GM12878 (cell line): ENCODE measurements at regions not wholly inside any gene's neighbourhood (a gene's known extent, or its start where the extent isn't known, plus 50 kb on each side); places are given as distances from the start of the nearest gene placed in this dataset.

Experiments
- ATAC-seq: fragments of 200-7000 bp; cut with Tn5 transposase; 3 replicates; pipeline ENCODE4 v1.9.1; 2020; ENCODE audit warnings: mild to moderate bottlenecking, moderate library complexity
- BruUV-seq: library from RNA; stranded (reverse); fragments of 400-500 nt; replicated peaks from 2 replicates; lab custom pipeline; 2021; lab: Mats Ljungman, UMichigan
- CTCF ChIA-PET: fragments of 300-600 bp; sonication (Branson Sonifier 250); formaldehyde crosslinking; extraction: SDS; loops from one replicate; lab custom pipeline; 2021; ENCODE audit warnings: inconsistent platforms; lab: Yijun Ruan, JAX
- POLR2A ChIA-PET: fragments of 350-600 bp; formaldehyde crosslinking; extraction: SDS; loops from one replicate; lab custom pipeline; 2021; ENCODE audit warnings: inconsistent platforms; lab: Charles Lee
- RAD21 ChIA-PET: fragments of 300-600 bp; sonication (Branson Sonifier 250); formaldehyde crosslinking; loops from one replicate; lab custom pipeline; 2023; ENCODE audit warnings: antibody characterized with exemption; ENCODE audit not compliant: unreplicated experiment; lab: Charles Lee
- SMC1A ChIA-PET: fragments of 300-600 bp; sonication (Branson Sonifier 250); formaldehyde crosslinking; loops from one replicate; lab custom pipeline; 2023; ENCODE audit not compliant: unreplicated experiment, uncharacterized antibody; lab: Charles Lee
- DNase-seq: peaks from one replicate; pipeline ENCODE4 v3.0.0-alpha.2; 2011; ENCODE audit warnings: low read depth, low spot score
- FAIRE-seq: peaks from 3 replicates; lab custom pipeline; 2011; peaks lifted over from hg19 to GRCh38; lab: Jason Lieb, UNC
- H2AFZ ChIP-seq: 2 replicates; pipeline ENCODE4 v1.6.0; 2011; ENCODE audit warnings: low read depth, low read length, control low read depth; ENCODE audit not compliant: control insufficient read depth
- H3K27ac ChIP-seq: 2 replicates; pipeline ENCODE4 v1.5.1; 2011; ENCODE audit warnings: control low read depth; ENCODE audit not compliant: control insufficient read depth, insufficient read depth
- H3K27me3 ChIP-seq, 2 experiments: replicated peaks in 1 of 2; 2 replicates each; pipeline versions ENCODE4 v1.6.0 to v1.6.1; 2011; ENCODE audit warnings: low read length in 1 of 2; ENCODE audit not compliant: control insufficient read depth in 2 of 2, insufficient read depth in 2 of 2
- H3K36me3 ChIP-seq, 2 experiments: 2 replicates each; pipeline ENCODE4 v1.5.1; 2011; ENCODE audit warnings: low read length in 1 of 2; ENCODE audit not compliant: control insufficient read depth in 2 of 2, insufficient read depth in 2 of 2
- H3K4me1 ChIP-seq: 2 replicates; pipeline ENCODE4 v1.6.1; 2011; ENCODE audit warnings: mild to moderate bottlenecking, low read length, moderate library complexity, mixed read lengths; ENCODE audit not compliant: control insufficient read depth, insufficient read depth
- H3K4me2 ChIP-seq: 2 replicates; pipeline ENCODE4 v1.6.0; 2011; ENCODE audit warnings: control low read depth; ENCODE audit not compliant: control insufficient read depth, insufficient read depth
- H3K4me3 ChIP-seq: fragments of 200-600 bp; sonication (generic); 2 replicates; pipeline ENCODE4 v1.5.1; 2016
- H3K79me2 ChIP-seq: 2 replicates; pipeline ENCODE4 v1.6.0; 2011; ENCODE audit warnings: low read length; ENCODE audit not compliant: control insufficient read depth, insufficient read depth
- H3K9ac ChIP-seq: 2 replicates; pipeline ENCODE4 v1.8.0; 2011; ENCODE audit warnings: low read length, control low read depth, mixed read lengths; ENCODE audit not compliant: control insufficient read depth, insufficient read depth
- H3K9me3 ChIP-seq: replicated peaks from 3 replicates; pipeline ENCODE4 v1.5.1; 2011; ENCODE audit warnings: mild to moderate bottlenecking, low read length; ENCODE audit not compliant: control insufficient read depth, insufficient read depth
- H4K20me1 ChIP-seq: 2 replicates; pipeline ENCODE4 v1.6.0; 2011; ENCODE audit not compliant: control insufficient read depth, insufficient read depth
- MEF2B ChIP-seq: fragments of 450-650 bp; IDR thresholded peaks from 2 replicates; pipeline ENCODE4 v1.6.1; 2018; ENCODE audit warnings: mild to moderate bottlenecking, moderate library complexity; ENCODE audit not compliant: partially characterized antibody, poor library complexity, severe bottlenecking
- NR2F1 ChIP-seq: fragments of 450-650 bp; conservative IDR thresholded peaks from 2 replicates; pipeline ENCODE4 v1.6.1; 2017; ENCODE audit warnings: mild to moderate bottlenecking
- RAD21 ChIP-seq: IDR thresholded peaks from 2 replicates; pipeline ENCODE4 v1.6.1; 2011; ENCODE audit warnings: mild to moderate bottlenecking, low read depth, low read length, moderate library complexity; ENCODE audit not compliant: insufficient read depth
- SMC3 ChIP-seq: IDR thresholded peaks from 2 replicates; pipeline ENCODE4 v1.6.1; 2011; ENCODE audit warnings: low read length, improper control_type of control experiment, borderline replicate concordance
- TARDBP ChIP-seq: IDR thresholded peaks from 2 replicates; pipeline ENCODE4 v1.6.1; 2016; ENCODE audit warnings: borderline replicate concordance
- WGBS: methylation state at CpG from one replicate; pipeline ENCODE4 v1.1.6; 2016; ENCODE audit warnings: low lambda C conversion rate; ENCODE audit not compliant: insufficient replicate concordance, insufficient coverage; ENCODE audit errors: missing lambda C conversion rate; 5-methylcytosine and 5-hydroxymethylcytosine counted together
- in situ Hi-C: fragments of 300-500 bp; cut with MboI; formaldehyde crosslinking; loops from 9 replicates; pipeline ENCODE4 v1.14.3; 2018; ENCODE audit warnings: mixed read lengths
- intact Hi-C: fragments of 100-400 bp; cut with micrococcal nuclease; formaldehyde crosslinking; loops from one replicate; pipeline ENCODE4 v1.14.2; 2022; ENCODE audit not compliant: unreplicated experiment
- TF ChIP-seq, protein P1 (sequence below): fragments of 150-350 bp; IDR thresholded peaks from 2 replicates; pipeline ENCODE4 v1.6.1; 2016; ENCODE audit warnings: low read depth, low read length
- TF ChIP-seq, protein P2 (sequence below): fragments of 450-650 bp; IDR thresholded peaks from 2 replicates; pipeline ENCODE4 v1.6.1; 2017; ENCODE audit warnings: antibody characterized with exemption, mild to moderate bottlenecking, moderate library complexity
- TF ChIP-seq, protein P3 (sequence below), 3 experiments: IDR thresholded peaks in 2 of 3; conservative IDR thresholded peaks in 1 of 3; 2 replicates each; pipeline ENCODE4 v1.5.1; 2011; ENCODE audit warnings: low read depth in 3 of 3, low read length in 3 of 3, mild to moderate bottlenecking in 3 of 3, control low read depth in 2 of 3, moderate library complexity in 2 of 3, inconsistent platforms in 1 of 3, mixed read lengths in 1 of 3; ENCODE audit not compliant: control insufficient read depth in 2 of 3, insufficient read depth in 1 of 3; ENCODE audit errors: extremely low read depth in 1 of 3

DNA sequence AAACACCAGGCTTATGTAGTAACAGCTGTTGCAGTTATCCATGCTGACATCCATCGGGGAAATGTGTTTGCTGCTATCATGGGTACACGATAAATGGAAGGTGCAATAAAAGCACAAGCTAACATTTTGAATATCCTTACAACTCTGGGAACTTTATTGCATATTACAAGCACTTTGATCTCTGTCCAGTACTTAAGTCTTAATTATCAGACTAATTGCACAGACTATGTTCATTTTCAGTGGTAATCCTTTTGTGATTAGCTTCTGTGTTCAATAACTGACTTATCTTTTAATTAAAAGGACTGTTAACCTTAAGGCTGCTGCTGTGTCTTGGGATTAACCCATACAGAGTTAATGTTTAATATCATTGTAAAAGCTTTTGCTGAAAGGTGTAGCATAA, 101.4 kb upstream of the ATP5MC3 start (continued):
- TF ChIP-seq, protein P1, sequence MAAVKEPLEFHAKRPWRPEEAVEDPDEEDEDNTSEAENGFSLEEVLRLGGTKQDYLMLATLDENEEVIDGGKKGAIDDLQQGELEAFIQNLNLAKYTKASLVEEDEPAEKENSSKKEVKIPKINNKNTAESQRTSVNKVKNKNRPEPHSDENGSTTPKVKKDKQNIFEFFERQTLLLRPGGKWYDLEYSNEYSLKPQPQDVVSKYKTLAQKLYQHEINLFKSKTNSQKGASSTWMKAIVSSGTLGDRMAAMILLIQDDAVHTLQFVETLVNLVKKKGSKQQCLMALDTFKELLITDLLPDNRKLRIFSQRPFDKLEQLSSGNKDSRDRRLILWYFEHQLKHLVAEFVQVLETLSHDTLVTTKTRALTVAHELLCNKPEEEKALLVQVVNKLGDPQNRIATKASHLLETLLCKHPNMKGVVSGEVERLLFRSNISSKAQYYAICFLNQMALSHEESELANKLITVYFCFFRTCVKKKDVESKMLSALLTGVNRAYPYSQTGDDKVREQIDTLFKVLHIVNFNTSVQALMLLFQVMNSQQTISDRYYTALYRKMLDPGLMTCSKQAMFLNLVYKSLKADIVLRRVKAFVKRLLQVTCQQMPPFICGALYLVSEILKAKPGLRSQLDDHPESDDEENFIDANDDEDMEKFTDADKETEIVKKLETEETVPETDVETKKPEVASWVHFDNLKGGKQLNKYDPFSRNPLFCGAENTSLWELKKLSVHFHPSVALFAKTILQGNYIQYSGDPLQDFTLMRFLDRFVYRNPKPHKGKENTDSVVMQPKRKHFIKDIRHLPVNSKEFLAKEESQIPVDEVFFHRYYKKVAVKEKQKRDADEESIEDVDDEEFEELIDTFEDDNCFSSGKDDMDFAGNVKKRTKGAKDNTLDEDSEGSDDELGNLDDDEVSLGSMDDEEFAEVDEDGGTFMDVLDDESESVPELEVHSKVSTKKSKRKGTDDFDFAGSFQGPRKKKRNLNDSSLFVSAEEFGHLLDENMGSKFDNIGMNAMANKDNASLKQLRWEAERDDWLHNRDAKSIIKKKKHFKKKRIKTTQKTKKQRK: no peak
- TF ChIP-seq, protein P2, sequence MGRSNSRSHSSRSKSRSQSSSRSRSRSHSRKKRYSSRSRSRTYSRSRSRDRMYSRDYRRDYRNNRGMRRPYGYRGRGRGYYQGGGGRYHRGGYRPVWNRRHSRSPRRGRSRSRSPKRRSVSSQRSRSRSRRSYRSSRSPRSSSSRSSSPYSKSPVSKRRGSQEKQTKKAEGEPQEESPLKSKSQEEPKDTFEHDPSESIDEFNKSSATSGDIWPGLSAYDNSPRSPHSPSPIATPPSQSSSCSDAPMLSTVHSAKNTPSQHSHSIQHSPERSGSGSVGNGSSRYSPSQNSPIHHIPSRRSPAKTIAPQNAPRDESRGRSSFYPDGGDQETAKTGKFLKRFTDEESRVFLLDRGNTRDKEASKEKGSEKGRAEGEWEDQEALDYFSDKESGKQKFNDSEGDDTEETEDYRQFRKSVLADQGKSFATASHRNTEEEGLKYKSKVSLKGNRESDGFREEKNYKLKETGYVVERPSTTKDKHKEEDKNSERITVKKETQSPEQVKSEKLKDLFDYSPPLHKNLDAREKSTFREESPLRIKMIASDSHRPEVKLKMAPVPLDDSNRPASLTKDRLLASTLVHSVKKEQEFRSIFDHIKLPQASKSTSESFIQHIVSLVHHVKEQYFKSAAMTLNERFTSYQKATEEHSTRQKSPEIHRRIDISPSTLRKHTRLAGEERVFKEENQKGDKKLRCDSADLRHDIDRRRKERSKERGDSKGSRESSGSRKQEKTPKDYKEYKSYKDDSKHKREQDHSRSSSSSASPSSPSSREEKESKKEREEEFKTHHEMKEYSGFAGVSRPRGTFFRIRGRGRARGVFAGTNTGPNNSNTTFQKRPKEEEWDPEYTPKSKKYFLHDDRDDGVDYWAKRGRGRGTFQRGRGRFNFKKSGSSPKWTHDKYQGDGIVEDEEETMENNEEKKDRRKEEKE: no peak
- no peak for TF ChIP-seq NR2F1

DNA sequence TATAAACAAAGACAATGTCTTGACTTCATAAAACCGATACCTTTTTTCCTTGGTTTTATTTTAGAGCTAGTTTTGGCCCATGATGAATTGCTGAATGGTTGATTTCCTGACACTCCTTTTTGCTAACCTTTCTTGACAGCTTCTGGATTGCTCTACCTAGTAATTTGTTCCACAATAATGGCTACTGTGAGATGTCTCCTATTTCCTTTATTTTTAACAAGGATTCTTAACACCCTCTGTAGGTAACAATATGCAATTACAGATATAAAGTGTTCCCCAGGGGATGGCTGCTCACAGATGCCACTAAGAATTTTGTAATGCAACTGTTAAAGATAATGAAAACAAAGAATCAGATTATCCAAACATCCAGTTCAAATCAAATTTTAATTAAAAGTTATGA, 100.8 kb upstream of the ATP5MC3 start:
- Histone ChIP-seq H4K20me1 (no peaks in the 10 kb centered on the region), H3K27ac (no peak overlapping the region), H2AFZ (no peak overlapping the region), H3K27me3 (no peaks in the 10 kb centered on the region; a peak in 1 of 4 replicates), H3K36me3 (no peaks in the 10 kb centered on the region), H3K9me3 (no peaks in the 10 kb centered on the region), H3K4me2 (no peak overlapping the region), H3K9ac (no peak overlapping the region), H3K79me2 (no peaks in the 10 kb centered on the region), H3K4me1 (no peaks in the 10 kb centered on the region), H3K4me3 (no peak overlapping the region)
- BruUV-seq: no TSS peak
- FAIRE-seq (no peak), ATAC-seq (peak; percentile 83), DNase-seq (no peak)
- 90% methylated on average over 1 of the region's 1 CpG for WGBS
- POLR2A ChIA-PET: no interaction called here
- SMC1A ChIA-PET: interaction anchor here (0.7 to 2.4 kb wide), 7 partner anchors 9 to 172 kb away, joined by 3 to 7 read pairs (median 3); no protein-coding TSS in a partner anchor
- CTCF ChIA-PET: interaction anchor here (0.9 to 4.8 kb wide), 12 partner anchors 10 to 819 kb away, joined by 3 to 46 read pairs (median 4); no protein-coding TSS in a partner anchor
- TF ChIP-seq TARDBP: no peak
- peak; percentile 61 for TF ChIP-seq RAD21
- peak; percentile 41; the same call in 1 of the 2 replicates for TF ChIP-seq SMC3
- TF ChIP-seq, protein P3, sequence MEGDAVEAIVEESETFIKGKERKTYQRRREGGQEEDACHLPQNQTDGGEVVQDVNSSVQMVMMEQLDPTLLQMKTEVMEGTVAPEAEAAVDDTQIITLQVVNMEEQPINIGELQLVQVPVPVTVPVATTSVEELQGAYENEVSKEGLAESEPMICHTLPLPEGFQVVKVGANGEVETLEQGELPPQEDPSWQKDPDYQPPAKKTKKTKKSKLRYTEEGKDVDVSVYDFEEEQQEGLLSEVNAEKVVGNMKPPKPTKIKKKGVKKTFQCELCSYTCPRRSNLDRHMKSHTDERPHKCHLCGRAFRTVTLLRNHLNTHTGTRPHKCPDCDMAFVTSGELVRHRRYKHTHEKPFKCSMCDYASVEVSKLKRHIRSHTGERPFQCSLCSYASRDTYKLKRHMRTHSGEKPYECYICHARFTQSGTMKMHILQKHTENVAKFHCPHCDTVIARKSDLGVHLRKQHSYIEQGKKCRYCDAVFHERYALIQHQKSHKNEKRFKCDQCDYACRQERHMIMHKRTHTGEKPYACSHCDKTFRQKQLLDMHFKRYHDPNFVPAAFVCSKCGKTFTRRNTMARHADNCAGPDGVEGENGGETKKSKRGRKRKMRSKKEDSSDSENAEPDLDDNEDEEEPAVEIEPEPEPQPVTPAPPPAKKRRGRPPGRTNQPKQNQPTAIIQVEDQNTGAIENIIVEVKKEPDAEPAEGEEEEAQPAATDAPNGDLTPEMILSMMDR (IDR thresholded peaks at IDR 0.05 in 2 of 3, conservative IDR thresholded peaks at IDR 0.05 in 1 of 3; ENCODE audit: control insufficient read depth in 2 of 3, extremely low read depth in 1 of 3, insufficient read depth in 1 of 3, low read depth in 3 of 3, low read length in 3 of 3): peak; percentile 24 to 49 (median 25); a peak in 4 of 6 replicates
- TF ChIP-seq MEF2B: peak; percentile 66
- RAD21 ChIA-PET: interaction anchor here (1.3 kb wide), 1 partner anchor 31 kb away, joined by 3 read pairs; no protein-coding TSS in a partner anchor
- in situ Hi-C loops: no loop called here
- intact Hi-C loops: loop anchor here (1.0 to 5.0 kb wide), 3 partner anchors 79 to 250 kb away; no protein-coding TSS in a partner anchor
